ENCODE measurements at regions not wholly inside any gene's neighbourhood (a gene's known extent, or its start where the extent isn't known, plus 50 kb on each side); places are given as distances from the start of the nearest gene placed in this dataset.

GRCh38 chr14:103209506-103209905, 86.2 kb downstream of the TNFAIP2 start:
- ATAC-seq = no peak
- no peak for TF ChIP-seq RARB (CRISPR knock-in tag; IDR thresholded peaks at IDR 0.05)
- TF ChIP-seq CREB5 (CRISPR knock-in tag; IDR thresholded peaks at IDR 0.05; ENCODE audit: low read depth) = no peak
- no peak for TF ChIP-seq OSR1 (CRISPR knock-in tag; IDR thresholded peaks at IDR 0.05)
- no peak for TF ChIP-seq GLIS3 (CRISPR knock-in tag; IDR thresholded peaks at IDR 0.05)
- TF ChIP-seq ZFP3 (CRISPR knock-in tag; IDR thresholded peaks at IDR 0.05) = no peak
- TF ChIP-seq BACH2 (CRISPR knock-in tag; IDR thresholded peaks at IDR 0.05; ENCODE audit: borderline replicate concordance) = no peak
- TF ChIP-seq ZNF70 (CRISPR knock-in tag; IDR thresholded peaks at IDR 0.05) = no peak
- no peak for TF ChIP-seq ARNTL (CRISPR knock-in tag; IDR thresholded peaks at IDR 0.05; ENCODE audit: borderline replicate concordance, low read depth)
- no peak for TF ChIP-seq POU6F1 (CRISPR knock-in tag; IDR thresholded peaks at IDR 0.05; ENCODE audit: borderline replicate concordance, low read depth)
- no peak for TF ChIP-seq ISL1 (CRISPR knock-in tag; IDR thresholded peaks at IDR 0.05)
- TF ChIP-seq ZNF8 (CRISPR knock-in tag; IDR thresholded peaks at IDR 0.05) = no peak
- no peak for TF ChIP-seq ESRRG (CRISPR knock-in tag; IDR thresholded peaks at IDR 0.05)
- no peak for TF ChIP-seq TCF4 (CRISPR knock-in tag; IDR thresholded peaks at IDR 0.05; ENCODE audit: borderline replicate concordance)
- TF ChIP-seq ZFP30 (CRISPR knock-in tag; IDR thresholded peaks at IDR 0.05) = no peak
- no peak for TF ChIP-seq TOX (CRISPR knock-in tag; IDR thresholded peaks at IDR 0.05; ENCODE audit: borderline replicate concordance)

- no peak for ATAC-seq
- no peak for TF ChIP-seq ZC3H10 (CRISPR knock-in tag; IDR thresholded peaks at IDR 0.05)
- TF ChIP-seq ARNTL (CRISPR knock-in tag; IDR thresholded peaks at IDR 0.05; ENCODE audit: borderline replicate concordance, low read depth) = no peak
- TF ChIP-seq CREB5 (CRISPR knock-in tag; IDR thresholded peaks at IDR 0.05; ENCODE audit: low read depth) = no peak
- no peak for TF ChIP-seq ZNF8 (CRISPR knock-in tag; IDR thresholded peaks at IDR 0.05)
- no peak for TF ChIP-seq ZFP30 (CRISPR knock-in tag; IDR thresholded peaks at IDR 0.05)
- no peak for TF ChIP-seq ZNF70 (CRISPR knock-in tag; IDR thresholded peaks at IDR 0.05)
- no peak for TF ChIP-seq PATZ1 (CRISPR knock-in tag; IDR thresholded peaks at IDR 0.05; ENCODE audit: borderline replicate concordance)
- TF ChIP-seq TCF4 (CRISPR knock-in tag; IDR thresholded peaks at IDR 0.05; ENCODE audit: borderline replicate concordance) = no peak
- no peak for TF ChIP-seq OSR1 (CRISPR knock-in tag; IDR thresholded peaks at IDR 0.05)
Measured at GRCh38 chr14:103213331-103213730, 90.1 kb downstream of the TNFAIP2 start.

DNA sequence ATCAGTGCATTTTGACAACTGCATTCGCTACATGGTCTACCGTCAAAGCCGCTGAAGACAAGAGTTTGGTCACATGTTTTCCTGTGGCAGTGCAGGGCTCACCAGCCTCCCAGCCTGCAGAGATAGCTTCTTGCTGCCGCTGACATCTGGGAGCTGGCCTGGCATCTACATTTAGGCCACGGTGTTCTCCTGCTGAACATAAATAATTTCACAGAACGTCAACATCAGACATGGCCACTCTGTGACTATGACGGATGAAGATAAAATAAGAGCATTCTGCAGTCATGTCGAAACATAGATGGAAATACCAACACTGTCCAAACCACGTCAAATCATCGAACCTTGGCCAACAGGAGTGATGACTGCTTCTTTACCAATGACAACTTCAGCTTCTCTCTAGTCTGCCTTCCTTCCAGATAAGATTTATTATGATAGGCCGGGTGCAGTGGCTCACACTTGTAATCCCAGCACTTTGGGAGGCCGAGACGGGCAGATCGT, 91.2 kb downstream of the TNFAIP2 start:
- no peak for ATAC-seq
- TF ChIP-seq OSR1 (CRISPR knock-in tag; IDR thresholded peaks at IDR 0.05) (no peak), CSRNP3 (CRISPR knock-in tag; IDR thresholded peaks at IDR 0.05) (no peak), PATZ1 (CRISPR knock-in tag; IDR thresholded peaks at IDR 0.05; ENCODE audit: borderline replicate concordance) (no peak), BACH2 (CRISPR knock-in tag; IDR thresholded peaks at IDR 0.05; ENCODE audit: borderline replicate concordance) (no peak), GLIS3 (CRISPR knock-in tag; IDR thresholded peaks at IDR 0.05) (no peak), TCF4 (CRISPR knock-in tag; IDR thresholded peaks at IDR 0.05; ENCODE audit: borderline replicate concordance) (no peak), ZNF8 (CRISPR knock-in tag; IDR thresholded peaks at IDR 0.05) (no peak), CSDC2 (CRISPR knock-in tag; IDR thresholded peaks at IDR 0.05) (no peak), RARB (CRISPR knock-in tag; IDR thresholded peaks at IDR 0.05) (no peak), ZFP3 (CRISPR knock-in tag; IDR thresholded peaks at IDR 0.05) (no peak), ESRRG (CRISPR knock-in tag; IDR thresholded peaks at IDR 0.05) (no peak), ISL1 (CRISPR knock-in tag; IDR thresholded peaks at IDR 0.05) (no peak)
